B cell (primary cell): ENCODE measurements at regions not wholly inside any gene's neighbourhood (a gene's known extent, or its start where the extent isn't known, plus 50 kb on each side); places are given as distances from the start of the nearest gene placed in this dataset.

Source experiments
- EZH2 ChIP-seq: IDR thresholded peaks from 2 replicates; pipeline ENCODE4 v1.6.1; 2012; ENCODE audit warnings: borderline replicate concordance, low read depth, mild to moderate bottlenecking, moderate library complexity, low read length; ENCODE audit not compliant: insufficient read depth, poor library complexity, severe bottlenecking
- TF ChIP-seq, protein P1 (sequence below): fragments of 200-600 bp; IDR thresholded peaks from one replicate; pipeline ENCODE4 v1.8.0; 2022; ENCODE audit warnings: antibody characterized with exemption, mild to moderate bottlenecking

DNA sequence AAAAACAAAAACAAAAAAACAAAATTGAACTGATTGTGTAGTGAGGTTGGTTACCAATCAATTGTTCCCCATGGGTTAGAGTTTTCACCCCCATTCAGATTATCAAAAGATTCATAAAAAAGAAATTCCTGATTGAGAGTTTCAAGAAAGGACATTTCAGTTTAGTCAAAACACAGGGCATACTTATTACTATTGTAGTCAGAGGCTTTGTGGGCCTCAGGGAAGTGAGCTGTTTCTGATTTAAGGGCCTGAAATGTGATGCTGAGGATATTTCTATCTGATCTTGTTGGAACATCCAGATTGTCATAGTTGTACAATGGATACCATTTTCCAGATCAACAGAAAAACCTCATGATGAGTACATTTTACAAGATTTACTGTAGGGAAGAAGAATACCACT is 368.1 kb upstream of the NETO1 start:
- TF ChIP-seq, protein P1, sequence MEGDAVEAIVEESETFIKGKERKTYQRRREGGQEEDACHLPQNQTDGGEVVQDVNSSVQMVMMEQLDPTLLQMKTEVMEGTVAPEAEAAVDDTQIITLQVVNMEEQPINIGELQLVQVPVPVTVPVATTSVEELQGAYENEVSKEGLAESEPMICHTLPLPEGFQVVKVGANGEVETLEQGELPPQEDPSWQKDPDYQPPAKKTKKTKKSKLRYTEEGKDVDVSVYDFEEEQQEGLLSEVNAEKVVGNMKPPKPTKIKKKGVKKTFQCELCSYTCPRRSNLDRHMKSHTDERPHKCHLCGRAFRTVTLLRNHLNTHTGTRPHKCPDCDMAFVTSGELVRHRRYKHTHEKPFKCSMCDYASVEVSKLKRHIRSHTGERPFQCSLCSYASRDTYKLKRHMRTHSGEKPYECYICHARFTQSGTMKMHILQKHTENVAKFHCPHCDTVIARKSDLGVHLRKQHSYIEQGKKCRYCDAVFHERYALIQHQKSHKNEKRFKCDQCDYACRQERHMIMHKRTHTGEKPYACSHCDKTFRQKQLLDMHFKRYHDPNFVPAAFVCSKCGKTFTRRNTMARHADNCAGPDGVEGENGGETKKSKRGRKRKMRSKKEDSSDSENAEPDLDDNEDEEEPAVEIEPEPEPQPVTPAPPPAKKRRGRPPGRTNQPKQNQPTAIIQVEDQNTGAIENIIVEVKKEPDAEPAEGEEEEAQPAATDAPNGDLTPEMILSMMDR, result no peak
- no peak for TF ChIP-seq EZH2
